Hepatocyte (in vitro differentiated cells): ENCODE measurements at regions not wholly inside any gene's neighbourhood (a gene's known extent, or its start where the extent isn't known, plus 50 kb on each side); places are given as distances from the start of the nearest gene placed in this dataset.

Experiments used
- EZH2 ChIP-seq: fragments of 200-600 bp; sonication (generic); IDR thresholded peaks from 2 replicates; pipeline ENCODE4 v1.6.1; 2016; ENCODE audit warnings: antibody characterized with exemption, mild to moderate bottlenecking, borderline replicate concordance
- EZH2phosphoT487 ChIP-seq: fragments of 200-600 bp; sonication (generic); IDR thresholded peaks from one replicate; pipeline ENCODE4 v1.6.1; 2018; ENCODE audit warnings: antibody characterized with exemption, mild to moderate bottlenecking, low read depth, moderate library complexity; ENCODE audit not compliant: unreplicated experiment, severe bottlenecking
- TF ChIP-seq, protein P1 (sequence below): fragments of 200-600 bp; sonication (generic); IDR thresholded peaks from 2 replicates; pipeline ENCODE4 v1.5.1; 2016; ENCODE audit warnings: antibody characterized with exemption, mild to moderate bottlenecking; ENCODE audit not compliant: poor library complexity

DNA sequence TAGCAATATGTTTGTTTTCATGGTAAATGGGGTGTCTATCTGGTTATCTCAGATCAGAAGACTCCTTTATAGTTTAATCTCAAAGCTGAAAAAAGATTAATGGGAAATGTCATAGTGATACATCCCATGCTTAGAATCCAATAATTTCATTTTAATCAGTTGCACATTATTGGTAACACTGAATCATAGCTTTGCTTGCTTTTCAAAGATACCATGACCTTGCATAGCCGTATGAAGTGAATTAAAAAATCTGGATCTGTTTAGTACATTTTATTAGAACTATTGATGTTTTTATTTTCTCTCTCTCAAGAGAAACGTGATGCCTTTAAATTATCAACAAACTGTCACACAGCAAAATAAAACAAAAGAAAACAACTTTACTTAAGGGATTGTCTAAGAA, 506.7 kb upstream of the SGO1 start:
- TF ChIP-seq, protein P1, sequence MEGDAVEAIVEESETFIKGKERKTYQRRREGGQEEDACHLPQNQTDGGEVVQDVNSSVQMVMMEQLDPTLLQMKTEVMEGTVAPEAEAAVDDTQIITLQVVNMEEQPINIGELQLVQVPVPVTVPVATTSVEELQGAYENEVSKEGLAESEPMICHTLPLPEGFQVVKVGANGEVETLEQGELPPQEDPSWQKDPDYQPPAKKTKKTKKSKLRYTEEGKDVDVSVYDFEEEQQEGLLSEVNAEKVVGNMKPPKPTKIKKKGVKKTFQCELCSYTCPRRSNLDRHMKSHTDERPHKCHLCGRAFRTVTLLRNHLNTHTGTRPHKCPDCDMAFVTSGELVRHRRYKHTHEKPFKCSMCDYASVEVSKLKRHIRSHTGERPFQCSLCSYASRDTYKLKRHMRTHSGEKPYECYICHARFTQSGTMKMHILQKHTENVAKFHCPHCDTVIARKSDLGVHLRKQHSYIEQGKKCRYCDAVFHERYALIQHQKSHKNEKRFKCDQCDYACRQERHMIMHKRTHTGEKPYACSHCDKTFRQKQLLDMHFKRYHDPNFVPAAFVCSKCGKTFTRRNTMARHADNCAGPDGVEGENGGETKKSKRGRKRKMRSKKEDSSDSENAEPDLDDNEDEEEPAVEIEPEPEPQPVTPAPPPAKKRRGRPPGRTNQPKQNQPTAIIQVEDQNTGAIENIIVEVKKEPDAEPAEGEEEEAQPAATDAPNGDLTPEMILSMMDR, result no peak
- TF ChIP-seq EZH2 (no peak), EZH2phosphoT487 (no peak)
